ENCODE measurements at regions not wholly inside any gene's neighbourhood (a gene's known extent, or its start where the extent isn't known, plus 50 kb on each side); places are given as distances from the start of the nearest gene placed in this dataset.

DNA sequence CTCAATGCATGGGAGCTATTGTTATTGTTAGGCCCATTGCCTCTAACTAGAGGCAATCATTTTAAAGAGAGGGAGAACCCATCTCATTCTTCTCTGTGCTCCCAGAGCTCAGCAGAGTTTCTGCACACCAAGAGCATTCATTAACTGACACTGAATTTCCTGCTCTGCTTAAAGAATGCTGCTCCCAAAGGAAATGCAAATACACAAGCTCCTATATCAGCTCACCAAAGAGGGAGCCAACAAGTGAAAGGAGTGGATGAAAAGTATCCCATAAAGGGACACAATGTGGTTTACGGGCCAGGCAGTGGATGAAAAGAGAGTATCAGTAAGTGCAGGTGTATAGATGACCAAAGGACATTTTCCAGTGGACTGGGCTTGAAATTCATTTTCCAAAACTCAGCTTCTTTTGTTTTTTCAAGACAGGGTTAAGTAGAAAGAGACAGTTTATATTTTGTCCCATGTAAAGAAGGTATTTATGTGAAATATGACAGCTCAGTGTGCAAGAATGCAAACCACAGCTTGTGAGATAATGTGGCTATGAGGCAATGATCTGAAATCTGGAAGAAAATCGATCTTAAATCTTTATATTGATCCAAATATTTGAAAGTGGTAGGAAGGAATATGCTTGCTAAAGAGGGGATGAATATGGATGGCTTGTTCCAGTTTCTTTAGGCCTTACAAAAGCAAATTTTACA is 207.7 kb upstream of the CAMK1G start:
- peak; percentile 13 for DNase-seq
- Mint-ChIP-seq H3K9me3 (no peaks in the 10 kb centered on the region), H3K36me3 (ENCODE audit: low read depth) (no peaks in the 10 kb centered on the region), H3K4me3 (peak overlapping the region; percentile 17), H3K27ac (peak overlapping the region; percentile 62), H3K27me3 (ENCODE audit: insufficient read depth) (peaks cover 2% of the 10 kb centered on the region), H3K4me1 (ENCODE audit: low read depth) (peaks cover 85% of the 10 kb centered on the region)
- TF ChIP-seq, protein P1, sequence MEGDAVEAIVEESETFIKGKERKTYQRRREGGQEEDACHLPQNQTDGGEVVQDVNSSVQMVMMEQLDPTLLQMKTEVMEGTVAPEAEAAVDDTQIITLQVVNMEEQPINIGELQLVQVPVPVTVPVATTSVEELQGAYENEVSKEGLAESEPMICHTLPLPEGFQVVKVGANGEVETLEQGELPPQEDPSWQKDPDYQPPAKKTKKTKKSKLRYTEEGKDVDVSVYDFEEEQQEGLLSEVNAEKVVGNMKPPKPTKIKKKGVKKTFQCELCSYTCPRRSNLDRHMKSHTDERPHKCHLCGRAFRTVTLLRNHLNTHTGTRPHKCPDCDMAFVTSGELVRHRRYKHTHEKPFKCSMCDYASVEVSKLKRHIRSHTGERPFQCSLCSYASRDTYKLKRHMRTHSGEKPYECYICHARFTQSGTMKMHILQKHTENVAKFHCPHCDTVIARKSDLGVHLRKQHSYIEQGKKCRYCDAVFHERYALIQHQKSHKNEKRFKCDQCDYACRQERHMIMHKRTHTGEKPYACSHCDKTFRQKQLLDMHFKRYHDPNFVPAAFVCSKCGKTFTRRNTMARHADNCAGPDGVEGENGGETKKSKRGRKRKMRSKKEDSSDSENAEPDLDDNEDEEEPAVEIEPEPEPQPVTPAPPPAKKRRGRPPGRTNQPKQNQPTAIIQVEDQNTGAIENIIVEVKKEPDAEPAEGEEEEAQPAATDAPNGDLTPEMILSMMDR (IDR thresholded peaks at IDR 0.05): no peak

DNA sequence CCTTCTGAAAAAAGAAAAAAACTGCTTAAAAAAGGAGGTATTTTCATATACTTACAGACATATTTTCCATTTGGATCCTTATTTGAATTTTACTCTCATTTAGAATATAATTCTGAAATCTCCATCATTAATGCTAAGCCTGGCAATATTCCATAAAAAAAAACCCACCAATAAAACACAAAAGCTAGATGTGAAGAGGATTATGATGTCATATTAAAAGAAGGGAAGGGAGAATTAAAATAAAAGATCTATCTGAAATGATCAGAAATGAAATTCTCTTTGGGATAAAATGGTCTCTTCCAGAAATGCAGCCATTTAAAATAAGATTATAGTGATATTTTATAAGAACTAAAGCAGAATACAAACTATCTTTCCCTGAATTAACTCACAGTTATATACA is 206.7 kb upstream of the CAMK1G start:
- Mint-ChIP-seq H3K36me3 (ENCODE audit: low read depth) (no peaks in the 10 kb centered on the region), H3K4me3 (no peak overlapping the region), H3K9me3 (no peaks in the 10 kb centered on the region), H3K27ac (0 out of 2 replicates have a peak overlapping the region, but pooled peaks have one; percentile 62), H3K27me3 (ENCODE audit: insufficient read depth) (peaks cover 2% of the 10 kb centered on the region), H3K4me1 (ENCODE audit: low read depth) (peaks cover 84% of the 10 kb centered on the region)
- TF ChIP-seq, protein P1 (IDR thresholded peaks at IDR 0.05): no peak
- no peak for DNase-seq

GRCh38 chr1:209377995-209378394 is 205.5 kb upstream of the CAMK1G start:
- H3K36me3 Mint-ChIP-seq (ENCODE audit: low read depth): no peaks in the 10 kb centered on the region
- H3K4me3 Mint-ChIP-seq: no peak overlapping the region
- TF ChIP-seq, protein P1 (IDR thresholded peaks at IDR 0.05): no peak
- peaks cover 2% of the 10 kb centered on the region for H3K27me3 Mint-ChIP-seq (ENCODE audit: insufficient read depth)
- DNase-seq: no peak
- H3K27ac Mint-ChIP-seq: no peak overlapping the region
- peaks cover 83% of the 10 kb centered on the region for H3K4me1 Mint-ChIP-seq (ENCODE audit: low read depth)
- no peaks in the 10 kb centered on the region for H3K9me3 Mint-ChIP-seq

- no peak for DNase-seq
- TF ChIP-seq, protein P1 (IDR thresholded peaks at IDR 0.05): no peak
- H3K4me3 Mint-ChIP-seq: no peak overlapping the region
- H3K27ac Mint-ChIP-seq: no peak overlapping the region; the same call in 1 of the 2 replicates
- H3K9me3 Mint-ChIP-seq: no peaks in the 10 kb centered on the region
- peaks cover 2% of the 10 kb centered on the region; the same call in 1 of the 2 replicates for H3K27me3 Mint-ChIP-seq (ENCODE audit: insufficient read depth)
- H3K36me3 Mint-ChIP-seq (ENCODE audit: low read depth): no peaks in the 10 kb centered on the region
- H3K4me1 Mint-ChIP-seq (ENCODE audit: low read depth): peaks cover 86% of the 10 kb centered on the region
These were observed 204.2 kb upstream of the CAMK1G start for GRCh38 chr1:209379280-209379679.

DNA sequence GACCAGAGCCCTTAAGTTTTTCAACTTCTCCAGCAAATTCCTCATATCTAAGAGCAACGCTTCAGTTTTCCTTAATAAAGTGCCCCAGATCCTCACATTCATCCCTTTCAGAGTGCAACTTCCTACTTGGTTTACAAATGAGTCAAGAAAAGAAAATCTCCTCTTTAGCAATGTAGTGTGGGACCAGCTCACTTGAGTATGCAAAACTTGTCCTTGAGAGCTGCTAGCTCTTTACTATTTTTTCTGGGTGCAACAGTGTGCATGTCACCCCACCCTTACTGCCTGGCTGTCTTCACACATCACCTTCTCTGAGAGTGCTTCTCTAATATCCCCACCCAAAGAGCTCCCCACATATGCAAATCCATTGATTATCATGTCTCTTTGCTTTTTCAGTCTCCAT is 203.1 kb upstream of the CAMK1G start:
- Mint-ChIP-seq H3K27ac (no peak overlapping the region), H3K27me3 (ENCODE audit: insufficient read depth) (peaks cover 2% of the 10 kb centered on the region; the same call in 1 of the 2 replicates), H3K4me3 (no peak overlapping the region), H3K4me1 (ENCODE audit: low read depth) (peaks cover 89% of the 10 kb centered on the region), H3K9me3 (no peaks in the 10 kb centered on the region), H3K36me3 (ENCODE audit: low read depth) (no peaks in the 10 kb centered on the region)
- TF ChIP-seq, protein P1 (IDR thresholded peaks at IDR 0.05): no peak
- DNase-seq: no peak

Data from HFFc6 (cell line).